ENCODE measurements at regions not wholly inside any gene's neighbourhood (a gene's known extent, or its start where the extent isn't known, plus 50 kb on each side); places are given as distances from the start of the nearest gene placed in this dataset.

- no peak overlapping the region for H3K27ac Mint-ChIP-seq (ENCODE audit: unreplicated experiment)
- H3K9me3 Mint-ChIP-seq (ENCODE audit: unreplicated experiment), result no peaks in the 10 kb centered on the region
- peak; percentile 65 for TF ChIP-seq CTCF (IDR thresholded peaks at IDR 0.05; ENCODE audit: unreplicated experiment)
Measured at GRCh38 chr3:117126946-117127546, 417.5 kb downstream of the TUSC7 start.

DNA sequence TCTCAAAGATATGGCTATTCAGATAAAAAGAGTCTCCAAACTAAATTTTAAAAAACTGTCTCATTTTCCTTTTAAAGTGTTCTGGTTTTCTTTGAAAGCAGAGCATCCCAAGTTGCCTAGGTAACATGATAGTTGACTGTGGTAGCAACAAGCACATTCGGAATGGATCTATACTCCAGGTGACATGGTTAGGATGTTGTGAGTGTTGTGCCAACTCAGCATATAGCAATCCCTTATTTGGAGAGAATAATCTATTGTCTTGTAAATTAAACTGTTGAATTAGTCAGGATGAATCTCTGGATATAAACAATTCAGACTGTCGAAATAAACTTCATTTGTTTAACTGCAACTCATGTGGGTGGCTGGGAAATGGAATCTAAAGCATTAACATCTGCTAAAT is 418.6 kb downstream of the TUSC7 start:
- no peak for DNase-seq (ENCODE audit: low spot score)
- TF ChIP-seq CTCF (IDR thresholded peaks at IDR 0.05; ENCODE audit: unreplicated experiment), result no peak
- H3K36me3 Mint-ChIP-seq (ENCODE audit: low read depth, unreplicated experiment), result no peaks in the 10 kb centered on the region
- no peaks in the 10 kb centered on the region for H3K27me3 Mint-ChIP-seq (ENCODE audit: unreplicated experiment)
- no peaks in the 10 kb centered on the region for H3K9me3 Mint-ChIP-seq (ENCODE audit: unreplicated experiment)
- H3K4me3 Mint-ChIP-seq (ENCODE audit: unreplicated experiment), result no peak overlapping the region
- H3K27ac Mint-ChIP-seq (ENCODE audit: unreplicated experiment), result no peak overlapping the region
- H3K4me1 Mint-ChIP-seq (ENCODE audit: unreplicated experiment), result no peaks in the 10 kb centered on the region

More at GRCh38 chr3:117126946-117127546, 417.5 kb downstream of the TUSC7 start:
- Mint-ChIP-seq H3K4me1 (ENCODE audit: unreplicated experiment) (no peaks in the 10 kb centered on the region), H3K36me3 (ENCODE audit: low read depth, unreplicated experiment) (no peaks in the 10 kb centered on the region), H3K4me3 (ENCODE audit: unreplicated experiment) (no peak overlapping the region), H3K27me3 (ENCODE audit: unreplicated experiment) (no peaks in the 10 kb centered on the region)
- DNase-seq (ENCODE audit: low spot score), result no peak

GRCh38 chr3:117128872-117129271 is 419.3 kb downstream of the TUSC7 start:
- Mint-ChIP-seq H3K4me3 (ENCODE audit: unreplicated experiment) (no peak overlapping the region), H3K4me1 (ENCODE audit: unreplicated experiment) (no peaks in the 10 kb centered on the region), H3K9me3 (ENCODE audit: unreplicated experiment) (no peaks in the 10 kb centered on the region), H3K27ac (ENCODE audit: unreplicated experiment) (no peak overlapping the region), H3K27me3 (ENCODE audit: unreplicated experiment) (no peaks in the 10 kb centered on the region), H3K36me3 (ENCODE audit: low read depth, unreplicated experiment) (no peaks in the 10 kb centered on the region)
- DNase-seq (ENCODE audit: low spot score), result no peak
- no peak for TF ChIP-seq CTCF (IDR thresholded peaks at IDR 0.05; ENCODE audit: unreplicated experiment)

DNA sequence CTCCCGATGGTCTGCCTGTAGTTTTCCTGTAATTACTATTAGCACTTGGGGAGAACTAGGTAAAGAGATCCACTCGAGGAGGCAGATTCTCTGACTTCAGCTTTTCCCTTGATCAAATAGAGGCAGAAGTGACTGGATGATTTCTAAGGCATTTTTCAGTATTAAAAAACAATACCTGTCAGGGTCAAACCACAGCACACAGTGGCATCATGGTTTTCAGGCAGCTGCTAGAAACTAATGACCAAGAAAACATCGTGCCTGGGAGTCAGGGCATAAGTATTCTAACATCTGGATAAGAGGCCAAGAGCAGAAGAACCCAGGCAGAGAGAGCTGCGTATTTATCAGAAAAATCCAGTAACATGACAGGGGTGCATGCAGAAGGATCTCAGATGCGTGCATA is 419.9 kb downstream of the TUSC7 start:
- no peak for TF ChIP-seq CTCF (IDR thresholded peaks at IDR 0.05; ENCODE audit: unreplicated experiment)
- no peaks in the 10 kb centered on the region for H3K36me3 Mint-ChIP-seq (ENCODE audit: low read depth, unreplicated experiment)
- no peaks in the 10 kb centered on the region for H3K4me1 Mint-ChIP-seq (ENCODE audit: unreplicated experiment)
- no peak overlapping the region for H3K27ac Mint-ChIP-seq (ENCODE audit: unreplicated experiment)
- H3K9me3 Mint-ChIP-seq (ENCODE audit: unreplicated experiment), result no peaks in the 10 kb centered on the region
- H3K4me3 Mint-ChIP-seq (ENCODE audit: unreplicated experiment), result no peak overlapping the region
- no peak for DNase-seq (ENCODE audit: low spot score)
- H3K27me3 Mint-ChIP-seq (ENCODE audit: unreplicated experiment), result no peaks in the 10 kb centered on the region

DNA sequence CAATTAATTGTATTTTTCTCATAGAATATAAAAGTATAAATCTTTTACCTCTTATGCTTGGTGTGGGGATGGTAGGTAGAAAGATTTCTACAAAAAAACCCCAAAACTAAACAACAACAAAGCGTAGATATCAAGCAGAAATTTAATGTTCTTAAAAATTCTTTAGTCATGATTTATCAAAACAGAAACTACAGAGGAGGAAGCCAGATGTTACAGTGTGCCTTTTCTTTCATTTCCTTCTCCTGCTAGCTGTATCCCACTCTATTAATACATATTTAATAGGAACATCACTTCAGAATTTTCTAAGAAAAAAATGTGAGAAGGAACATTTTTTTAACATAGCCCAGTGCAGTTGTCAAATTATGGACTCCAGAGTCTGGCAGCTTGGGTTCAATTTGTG is 420.6 kb downstream of the TUSC7 start:
- Mint-ChIP-seq H3K9me3 (ENCODE audit: unreplicated experiment) (no peaks in the 10 kb centered on the region), H3K36me3 (ENCODE audit: low read depth, unreplicated experiment) (no peaks in the 10 kb centered on the region), H3K27ac (ENCODE audit: unreplicated experiment) (no peak overlapping the region), H3K4me1 (ENCODE audit: unreplicated experiment) (no peaks in the 10 kb centered on the region), H3K4me3 (ENCODE audit: unreplicated experiment) (no peak overlapping the region), H3K27me3 (ENCODE audit: unreplicated experiment) (no peaks in the 10 kb centered on the region)
- no peak for DNase-seq (ENCODE audit: low spot score)
- TF ChIP-seq CTCF (IDR thresholded peaks at IDR 0.05; ENCODE audit: unreplicated experiment), result no peak
